GM21529 (cell line): ENCODE measurements at regions not wholly inside any gene's neighbourhood (a gene's known extent, or its start where the extent isn't known, plus 50 kb on each side); places are given as distances from the start of the nearest gene placed in this dataset.
"Not testable (repeated sequence)": the region's sequence is repeated elsewhere in the genome, so short reads cannot be mapped to it uniquely, and the experiment has no call there.

ENCODE experiments used
- ATAC-seq: cut with Tn5 transposase; IDR thresholded peaks from one replicate; pipeline ENCODE4 v1.9.1; 2021; ENCODE audit not compliant: unreplicated experiment

DNA sequence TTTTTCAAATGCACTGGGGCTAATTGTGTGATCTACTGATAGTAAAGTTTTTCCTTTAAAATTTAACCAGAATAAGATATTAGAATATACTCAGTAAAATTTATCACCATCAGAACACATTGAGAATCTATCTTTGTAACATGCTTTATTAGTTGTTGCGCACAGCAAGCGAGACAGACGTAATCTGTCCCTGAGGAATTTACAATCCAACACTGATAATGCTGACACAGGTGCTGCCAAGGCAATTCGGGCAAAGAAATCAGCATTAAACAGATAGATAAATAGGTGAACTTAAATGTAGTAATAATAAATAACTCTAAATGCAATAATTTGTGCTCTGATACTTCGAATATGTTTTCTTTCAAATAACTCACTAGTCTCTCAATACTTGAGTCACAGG lies 607.2 kb downstream of the HTR1B start:
- no peak for ATAC-seq

DNA sequence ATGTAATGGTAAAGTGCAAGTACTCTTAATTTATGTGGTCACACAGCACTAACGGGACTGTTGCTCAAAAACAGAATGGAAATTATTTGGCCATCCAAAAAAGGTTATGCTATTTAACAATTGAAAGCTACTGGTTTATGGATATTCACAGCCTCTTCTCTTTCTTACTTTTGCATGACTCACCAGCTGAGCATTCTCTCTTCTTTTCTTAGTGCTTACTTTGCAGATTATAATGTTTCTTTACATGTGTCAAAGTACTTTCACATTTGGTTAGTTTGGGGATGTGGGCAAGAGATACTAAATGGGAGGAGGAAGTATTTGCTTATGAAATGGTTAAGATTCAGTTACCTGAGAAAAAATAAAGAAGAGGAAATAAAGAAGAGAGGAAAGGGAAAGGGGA lies 610.5 kb downstream of the HTR1B start:
- ATAC-seq, result no peak

DNA sequence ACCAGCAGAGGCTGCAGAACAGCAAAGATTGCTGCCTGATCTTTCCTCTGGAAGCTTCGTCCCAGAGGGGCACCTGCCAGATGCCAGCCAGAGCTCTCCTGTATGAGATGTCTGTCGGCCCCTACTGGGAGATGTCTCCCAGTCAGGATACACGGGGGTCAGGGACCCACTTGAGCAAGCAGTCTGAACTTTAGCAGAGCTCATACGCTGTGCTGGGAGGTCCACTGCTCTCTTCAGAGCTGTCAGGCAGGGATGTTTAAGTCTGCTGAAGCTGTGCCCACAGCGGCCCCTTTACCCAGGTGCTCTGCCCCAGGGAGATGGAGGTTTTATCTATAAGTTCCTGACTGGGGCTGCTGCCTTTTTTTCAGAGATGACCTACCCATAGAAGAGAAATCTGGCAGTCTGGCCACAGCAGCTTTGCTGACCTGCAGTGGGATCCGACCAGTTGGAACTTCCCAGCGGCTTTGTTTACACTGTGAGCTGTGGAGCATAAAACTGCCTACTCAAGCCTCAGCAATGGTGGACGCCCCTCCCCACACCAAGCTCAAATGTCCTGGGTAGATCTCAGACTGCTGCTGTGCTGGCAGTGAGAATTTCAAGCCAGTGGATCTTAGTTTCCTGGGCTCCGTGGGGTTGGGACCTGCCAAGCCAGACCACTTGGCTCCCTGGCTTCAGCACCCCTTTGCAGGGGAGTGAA lies 613.9 kb downstream of the HTR1B start:
- ATAC-seq, result not testable (repeated sequence)

DNA sequence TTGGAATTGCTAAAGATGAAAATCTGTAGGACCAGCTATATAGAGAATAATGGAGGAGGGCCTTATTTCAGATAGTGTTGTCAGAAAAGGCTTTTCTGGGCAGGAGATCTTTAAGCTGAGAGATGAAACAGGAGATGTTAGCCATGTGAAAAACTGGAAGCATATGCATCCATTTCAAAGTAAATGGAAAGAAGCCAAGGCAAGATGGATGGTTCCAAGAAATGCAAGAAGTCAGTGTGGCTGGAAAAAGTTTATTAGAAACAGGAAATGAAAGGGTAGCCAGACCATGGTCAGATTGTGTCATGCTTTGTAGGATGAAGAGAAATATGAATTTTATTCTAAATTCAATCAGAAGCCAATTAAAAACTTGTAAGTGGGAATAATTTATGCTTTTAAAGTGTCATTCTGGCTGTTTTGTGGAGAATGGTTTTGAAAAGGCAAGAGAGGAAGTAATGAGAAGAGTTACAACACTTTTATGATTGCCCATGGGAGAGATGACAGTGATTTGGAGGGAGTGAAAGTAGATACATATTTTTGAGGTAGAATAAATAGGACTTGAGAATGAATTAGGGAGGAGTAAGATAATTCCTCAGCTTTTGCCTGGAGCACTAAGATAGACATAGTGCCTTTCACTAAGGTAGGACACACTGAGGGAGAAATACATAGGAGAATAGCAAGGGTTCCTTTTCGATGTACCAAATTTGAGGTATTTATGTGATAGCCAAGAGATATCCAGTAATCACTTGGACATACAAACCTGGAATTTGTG lies 620.1 kb downstream of the HTR1B start:
- no peak for ATAC-seq

DNA sequence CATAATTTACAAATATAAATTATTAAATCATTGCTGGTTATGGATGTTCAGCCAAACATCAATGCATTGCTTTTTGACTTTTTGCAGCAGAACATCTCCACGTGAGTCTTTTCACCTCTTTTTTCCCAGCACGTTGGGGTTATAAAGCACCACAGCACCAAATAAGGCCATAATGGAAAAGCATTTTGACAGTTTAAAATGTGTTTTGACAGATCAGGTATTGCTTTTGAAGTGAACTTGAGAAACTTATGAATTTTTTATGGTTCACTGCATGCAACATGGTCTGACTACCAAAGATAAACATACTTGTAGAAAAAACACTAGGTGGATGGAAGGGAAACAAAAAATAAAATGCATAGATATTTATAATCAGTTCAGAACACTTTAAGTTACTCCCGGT lies 622.4 kb downstream of the HTR1B start:
- no peak for ATAC-seq

DNA sequence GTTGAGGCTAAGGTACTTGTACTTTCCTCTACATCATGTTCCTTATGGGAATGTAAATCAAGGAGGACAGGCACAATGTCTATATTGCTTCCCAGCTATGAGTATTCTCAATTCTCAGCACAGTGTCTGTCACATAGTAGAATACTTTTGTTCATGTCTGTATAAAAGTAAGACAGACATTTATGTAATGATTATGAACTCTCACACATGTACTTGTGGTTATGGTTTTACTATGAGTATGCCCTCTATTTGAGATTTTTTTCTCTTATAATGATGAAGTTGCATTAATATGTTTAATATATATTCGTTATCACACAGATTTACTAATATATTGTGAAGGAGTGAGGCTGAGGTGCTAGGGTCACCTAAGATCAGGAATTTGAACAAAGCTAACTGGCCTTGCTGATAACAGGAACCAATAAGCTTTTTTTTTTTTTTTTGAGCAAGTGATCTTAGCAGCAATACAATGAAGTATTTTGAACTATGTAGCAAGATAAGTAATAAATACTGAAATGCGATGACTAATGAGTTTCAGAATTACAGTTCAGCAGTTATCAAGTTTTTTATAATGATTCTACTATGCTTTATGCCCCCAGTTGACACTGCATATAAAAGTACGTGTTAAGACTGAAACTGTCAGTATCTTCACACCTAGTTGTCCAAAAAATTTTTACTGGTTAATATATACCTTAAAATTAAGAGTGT lies 623.1 kb downstream of the HTR1B start:
- no peak for ATAC-seq

DNA sequence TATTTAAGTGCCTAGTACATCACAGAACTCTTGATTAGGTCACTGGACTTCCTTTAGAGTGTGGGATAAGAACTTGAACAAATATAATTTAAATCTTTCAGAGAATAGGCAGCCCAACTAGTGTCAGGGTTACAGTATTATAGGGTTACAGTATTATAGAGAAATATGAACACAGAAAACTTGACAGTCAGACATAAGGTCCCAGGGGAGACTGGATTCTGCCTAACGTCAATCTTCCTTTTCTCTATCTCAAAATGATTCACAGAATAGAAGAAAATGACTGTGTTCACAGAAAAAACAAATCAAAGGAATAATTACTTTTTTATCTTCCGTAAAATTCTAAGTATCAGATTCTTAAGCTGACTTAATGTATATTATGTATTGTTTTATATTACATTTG lies 623.8 kb downstream of the HTR1B start:
- ATAC-seq, result no peak

DNA sequence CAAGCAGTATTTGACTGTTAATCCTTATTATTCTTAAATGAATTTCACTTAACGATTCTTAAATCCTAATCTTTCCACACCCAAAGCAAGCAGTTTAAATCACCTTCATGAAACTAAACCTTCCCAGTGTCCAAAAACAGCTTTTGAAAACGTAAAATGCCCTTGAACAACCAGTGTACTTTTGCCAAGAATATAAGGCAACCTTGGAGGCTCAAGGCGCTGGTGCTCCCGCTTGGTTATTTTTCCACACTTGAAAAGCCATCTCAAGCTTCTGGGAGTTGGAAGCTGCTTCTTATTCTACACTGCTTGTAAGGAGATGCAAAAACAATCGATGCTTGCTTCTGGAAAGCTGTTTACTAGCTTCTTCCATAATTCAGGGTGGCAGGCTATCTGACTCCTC lies 625.7 kb downstream of the HTR1B start:
- ATAC-seq, result no peak

DNA sequence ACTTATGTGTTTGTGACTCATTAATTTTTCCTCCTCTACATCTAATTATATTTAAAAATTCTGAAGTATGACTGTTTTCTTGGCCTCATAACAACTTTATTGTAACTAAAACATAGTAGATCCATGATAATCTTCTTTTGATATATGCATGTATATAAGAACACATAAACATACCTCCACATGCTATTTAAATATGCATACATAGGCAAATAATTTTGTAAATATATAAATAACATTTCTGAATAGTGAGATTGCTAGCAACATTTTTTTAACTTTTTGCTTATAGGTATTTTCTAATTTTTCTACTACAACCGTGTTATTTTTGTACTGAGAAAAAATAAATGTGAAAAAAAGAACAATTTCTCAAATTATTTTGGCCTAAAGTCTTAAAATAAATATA lies 627.6 kb downstream of the HTR1B start:
- ATAC-seq, result no peak

DNA sequence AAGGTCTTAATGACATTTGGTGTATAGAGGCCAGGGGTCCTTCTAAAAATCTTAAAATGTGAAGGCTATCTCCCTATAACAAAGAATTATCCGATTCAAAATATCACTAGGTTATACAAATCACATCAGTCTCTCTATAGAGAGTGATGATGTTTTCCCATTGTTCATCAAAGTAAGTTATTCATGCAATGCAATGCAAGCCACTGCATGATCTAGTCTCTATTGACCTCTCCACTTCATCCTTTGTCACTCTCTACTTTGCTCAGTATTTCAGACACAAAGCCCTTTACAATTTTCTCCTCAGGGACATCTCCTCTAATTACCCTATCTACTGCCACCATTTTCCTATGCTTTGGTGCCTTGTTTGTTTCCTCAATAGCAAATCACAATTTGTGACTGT lies 628.0 kb downstream of the HTR1B start:
- ATAC-seq, result no peak

DNA sequence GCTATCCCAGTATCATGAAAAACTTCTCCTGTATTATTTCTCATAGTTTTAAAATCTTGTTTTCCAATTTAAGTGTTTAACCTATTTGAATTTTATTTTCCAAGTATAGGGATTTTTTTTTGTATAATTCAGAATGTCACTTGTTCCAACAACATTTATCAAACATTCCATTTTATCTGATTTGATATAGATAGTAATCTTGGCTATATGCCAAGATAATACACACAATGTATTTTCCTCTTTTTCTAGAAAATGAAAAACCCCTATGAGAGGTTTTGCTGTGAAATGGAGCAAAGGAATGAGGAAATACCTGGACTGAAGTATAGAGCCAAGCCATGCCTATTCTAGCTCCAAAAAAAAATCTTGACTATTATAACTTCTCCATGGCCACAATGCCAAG lies 628.9 kb downstream of the HTR1B start:
- ATAC-seq, result no peak

DNA sequence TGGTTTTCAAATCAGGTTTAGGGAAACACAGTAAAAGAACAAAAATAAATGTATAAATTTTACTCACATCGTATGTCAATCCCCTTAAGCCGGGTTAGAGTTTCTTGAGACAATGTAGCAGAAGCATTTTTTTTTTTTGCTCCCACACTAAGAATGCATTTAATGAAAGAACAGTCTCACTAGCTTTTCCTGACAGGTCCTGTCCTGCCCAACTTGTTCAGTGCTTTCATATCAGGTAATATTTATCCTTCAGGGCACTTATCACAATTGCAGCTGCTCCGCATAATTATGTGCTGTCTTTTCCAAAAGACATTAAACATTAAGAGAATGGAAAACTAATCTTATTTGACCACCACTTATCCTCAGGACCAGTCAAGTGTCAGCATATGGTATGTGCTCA lies 632.0 kb downstream of the HTR1B start:
- no peak for ATAC-seq

DNA sequence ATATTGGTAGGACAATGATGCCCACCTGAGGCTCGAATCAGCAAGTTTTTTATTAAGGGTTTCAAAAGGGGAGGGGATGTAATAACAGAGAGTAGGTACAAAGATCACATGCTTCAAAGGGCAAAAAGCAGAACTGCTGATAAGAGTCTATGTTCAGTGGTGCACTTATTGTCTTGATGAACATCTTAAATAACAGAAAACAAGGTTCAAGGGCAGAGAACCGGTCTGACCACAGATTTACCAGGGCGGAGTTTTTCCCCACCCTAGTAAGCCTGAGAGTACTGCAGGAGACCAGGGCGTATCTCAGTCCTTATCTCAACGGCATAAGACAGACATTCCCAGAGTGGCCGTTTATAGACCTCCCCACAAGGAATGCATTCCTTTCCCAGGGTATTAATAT lies 639.7 kb downstream of the HTR1B start:
- ATAC-seq, result not testable (repeated sequence)

DNA sequence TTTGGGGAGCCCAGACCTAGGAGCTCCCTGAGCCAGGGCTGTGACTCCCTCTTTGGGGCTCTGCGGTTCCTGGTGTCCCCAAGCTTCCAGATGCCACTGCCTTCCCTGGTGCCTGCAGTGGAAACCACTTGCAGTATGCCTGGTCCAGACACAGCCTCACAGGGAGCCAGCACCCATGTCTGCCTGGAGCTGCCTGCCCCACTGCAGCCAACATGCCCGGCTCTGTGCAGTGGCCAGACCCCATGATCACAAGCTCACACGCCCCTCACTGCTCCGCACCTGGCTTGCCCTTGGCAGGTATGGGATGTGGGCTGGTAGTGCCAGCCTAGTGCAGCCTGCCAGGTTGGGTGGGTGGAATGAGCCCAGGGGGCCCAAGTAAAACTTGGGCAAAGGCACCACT lies 644.8 kb downstream of the HTR1B start:
- no peak for ATAC-seq

DNA sequence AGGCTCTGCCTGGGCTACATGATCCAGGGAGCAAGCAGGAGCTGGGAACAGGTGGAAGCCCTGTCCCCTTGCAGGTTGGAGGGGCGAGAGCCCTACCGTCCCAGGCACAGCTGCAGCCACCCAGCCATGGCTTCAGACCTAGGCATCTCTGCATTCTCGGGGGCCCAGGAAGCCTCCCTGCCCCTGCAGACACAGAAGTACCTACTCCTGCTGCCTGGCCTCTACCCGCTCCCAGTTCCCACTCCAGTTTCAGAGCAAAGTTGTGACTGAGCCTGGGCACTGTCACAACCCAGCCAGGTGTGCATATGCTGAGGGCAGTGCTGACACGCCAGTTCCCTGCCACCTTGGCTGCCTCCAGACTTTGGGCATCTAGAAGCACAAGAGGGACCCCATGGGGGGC lies 645.9 kb downstream of the HTR1B start:
- no peak for ATAC-seq

DNA sequence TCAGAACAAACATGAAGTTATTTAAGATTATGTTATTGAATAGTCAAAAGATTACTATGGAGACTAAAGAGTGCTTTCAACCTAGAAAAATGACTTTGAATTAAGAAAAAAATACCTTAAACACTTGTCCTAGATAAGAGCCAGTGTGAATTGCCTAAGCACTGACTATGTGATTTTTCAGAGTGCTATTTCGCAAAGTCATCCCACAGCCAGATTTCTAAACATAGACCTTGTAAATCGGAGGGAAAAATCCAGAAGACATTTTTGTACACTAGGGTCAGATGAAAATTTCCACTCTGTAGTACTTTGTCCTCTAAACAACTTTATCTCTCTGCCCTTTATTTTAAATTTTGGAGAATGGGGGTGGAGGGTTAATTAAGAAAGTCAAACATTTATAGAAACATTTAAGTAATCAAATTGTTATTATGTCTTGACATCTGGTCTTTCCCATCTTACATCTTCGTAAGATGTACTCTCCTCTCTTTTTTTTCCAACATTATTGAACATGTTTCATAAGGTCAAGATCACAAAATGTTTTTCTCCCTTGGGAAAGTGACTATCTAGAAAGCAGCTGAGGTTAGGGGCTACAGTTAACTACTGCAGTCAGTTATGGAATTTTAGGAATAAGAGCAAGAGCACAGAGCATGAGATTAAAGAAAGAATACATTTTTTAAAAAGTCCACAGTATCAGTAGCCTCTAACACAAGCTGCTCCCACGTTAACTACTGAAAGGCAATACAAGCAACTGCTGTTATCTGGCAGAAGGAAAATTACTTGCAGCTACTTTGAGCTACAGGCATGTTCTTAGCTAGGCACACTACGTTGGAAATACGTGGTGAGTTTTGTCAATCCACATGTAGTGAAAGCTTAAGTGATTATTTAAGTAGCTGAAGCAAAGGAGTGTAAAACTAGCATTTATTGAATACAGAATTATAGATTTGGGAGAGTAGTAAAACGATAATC lies 648.5 kb downstream of the HTR1B start:
- ATAC-seq, result no peak

DNA sequence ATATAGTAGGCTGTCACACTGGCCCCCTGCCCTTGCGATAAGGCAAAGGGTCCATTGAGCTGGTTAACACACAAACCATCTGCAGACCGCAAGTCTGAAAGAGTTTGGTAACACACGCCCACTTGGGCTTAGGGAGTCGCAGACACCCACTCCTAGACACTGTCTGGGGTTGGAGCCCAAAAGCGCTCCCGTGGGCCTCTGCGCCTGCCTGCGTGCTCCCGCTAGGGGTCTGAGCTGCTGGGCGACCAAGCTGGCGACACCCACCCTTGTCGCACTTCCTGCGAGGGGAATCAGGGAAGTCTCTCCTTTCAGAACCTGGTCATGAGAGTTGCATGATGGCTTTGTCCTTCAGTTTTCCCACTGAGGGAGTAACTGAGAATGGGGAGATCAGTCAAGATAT lies 653.0 kb downstream of the HTR1B start:
- no peak for ATAC-seq

DNA sequence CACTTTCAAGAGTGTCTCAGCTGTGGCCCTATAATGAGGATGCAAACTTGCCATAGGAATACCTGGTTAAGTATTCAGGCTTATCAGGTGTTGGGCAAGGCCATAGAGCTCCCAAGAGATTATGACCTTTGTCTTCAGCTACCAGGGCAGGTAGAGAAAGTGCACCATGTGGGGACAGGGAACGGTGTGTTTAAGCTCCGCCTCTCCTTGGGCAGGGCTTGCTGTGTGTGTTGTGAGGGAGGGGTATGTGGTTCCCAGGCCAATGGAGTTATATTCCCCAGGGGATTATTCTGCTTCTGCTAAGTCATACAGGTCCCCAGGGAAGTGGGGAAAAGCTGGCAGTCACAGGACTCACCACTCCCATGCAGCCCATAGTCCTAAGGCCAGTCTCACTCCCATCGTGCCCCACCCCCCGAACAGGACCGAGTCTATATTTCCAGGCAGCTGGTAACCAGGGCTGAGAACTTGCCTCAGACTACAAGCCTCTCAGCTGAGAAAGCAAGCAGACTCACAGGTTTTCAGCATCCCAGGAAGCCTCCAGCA lies 660.2 kb downstream of the HTR1B start:
- ATAC-seq, result no peak

DNA sequence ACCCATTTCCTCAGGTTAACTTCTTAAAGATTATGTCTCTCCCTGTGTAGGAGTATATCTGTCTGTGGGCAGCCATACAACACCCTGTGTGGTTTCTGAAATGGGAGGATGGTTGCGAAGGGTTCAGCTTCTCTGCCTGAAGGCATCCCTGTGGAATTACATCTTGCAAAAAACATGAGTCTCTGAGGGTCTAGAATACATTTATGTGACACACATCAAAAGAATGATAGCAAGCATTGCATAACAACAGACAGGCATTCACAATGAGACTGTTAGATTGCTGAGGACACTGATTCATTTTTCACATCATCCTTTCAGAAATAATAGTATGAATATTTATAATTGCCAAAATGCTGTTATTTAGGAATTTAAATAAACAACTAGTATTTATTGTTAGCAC lies 670.9 kb downstream of the HTR1B start:
- ATAC-seq, result no peak

DNA sequence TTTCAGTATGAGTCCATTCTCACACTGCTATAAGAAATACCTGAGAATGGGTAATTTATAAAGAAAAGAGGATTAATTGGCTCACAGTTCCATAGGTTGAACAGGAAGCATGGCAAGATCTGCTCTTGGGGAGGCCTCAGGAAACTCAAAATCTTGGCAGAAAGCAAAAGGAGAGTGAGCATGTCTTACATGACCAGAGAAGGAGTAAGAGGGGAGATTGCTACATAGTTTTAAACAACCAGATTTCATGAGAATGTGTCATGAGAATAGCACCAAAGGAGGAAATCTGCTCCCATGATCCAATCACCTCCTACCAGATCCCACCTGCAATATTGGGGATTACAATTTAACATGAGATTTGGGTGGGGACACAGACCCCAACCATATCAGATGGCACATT lies 672.4 kb downstream of the HTR1B start:
- ATAC-seq, result no peak
